CD4-positive, alpha-beta T cell treated with Interleukin-17A for 1 hour (primary cell): ENCODE measurements at regions not wholly inside any gene's neighbourhood (a gene's known extent, or its start where the extent isn't known, plus 50 kb on each side); places are given as distances from the start of the nearest gene placed in this dataset.

ENCODE experiments used
- DNase-seq: peaks from one replicate; pipeline ENCODE4 v3.0.0-alpha.2; 2020

DNA sequence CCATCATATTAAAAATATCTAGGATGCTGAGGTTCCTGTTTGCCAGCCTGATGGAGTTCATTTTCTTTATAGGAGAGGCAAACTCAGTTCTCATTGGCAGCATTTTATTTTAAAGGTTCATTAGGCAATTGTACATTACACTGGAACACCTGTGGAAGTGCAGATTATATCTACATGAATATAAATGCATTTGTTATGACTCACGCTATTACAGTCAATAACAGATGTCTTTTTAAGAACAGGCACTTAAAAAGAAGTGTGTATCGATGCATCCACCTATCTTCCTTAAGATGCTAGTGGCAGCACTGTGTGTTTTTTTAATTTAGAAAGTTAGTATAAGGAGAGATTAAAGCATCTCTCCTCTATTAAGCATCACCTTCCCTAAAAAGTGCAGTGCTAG is 276.5 kb downstream of the PRDM2 start:
- DNase-seq, result no peak

DNA sequence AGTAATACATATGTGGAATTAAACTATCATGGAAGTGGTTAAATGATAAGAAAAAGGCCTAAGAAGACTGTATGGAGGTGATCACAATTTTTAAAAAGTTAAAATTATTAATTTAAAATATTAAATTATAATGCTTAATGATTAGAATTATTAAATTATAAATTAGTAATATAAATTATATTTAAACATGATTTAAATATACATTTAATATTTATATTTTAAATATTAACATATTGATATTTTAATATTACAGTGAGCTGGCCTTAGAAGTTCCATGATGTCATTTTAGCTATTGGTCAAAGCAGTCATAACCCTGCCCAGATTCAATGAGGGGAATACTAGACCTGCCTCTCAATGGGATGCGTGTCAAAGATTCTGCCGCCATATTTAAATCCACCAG is 281.2 kb downstream of the PRDM2 start:
- DNase-seq, result no peak

DNA sequence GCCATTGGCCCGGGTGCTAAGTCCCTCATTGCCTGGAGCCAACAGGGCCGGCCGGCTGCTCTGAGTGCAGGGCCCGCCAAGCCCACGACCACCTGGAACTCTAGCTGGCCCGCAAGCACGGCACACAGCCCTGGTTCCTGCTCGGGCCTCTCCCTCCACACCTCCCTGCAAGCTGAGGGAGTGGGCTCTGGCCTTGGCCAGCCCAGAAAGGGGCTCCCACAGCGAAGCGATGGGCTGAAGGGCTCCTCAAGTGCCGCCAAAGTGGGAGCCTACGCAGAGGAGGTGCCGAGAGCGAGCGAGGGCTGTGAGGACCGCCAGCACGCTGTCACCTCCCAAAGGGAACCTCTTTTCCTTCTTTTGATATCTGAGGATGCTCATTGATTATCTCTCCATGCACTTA is 283.4 kb downstream of the PRDM2 start:
- DNase-seq, result no peak

DNA sequence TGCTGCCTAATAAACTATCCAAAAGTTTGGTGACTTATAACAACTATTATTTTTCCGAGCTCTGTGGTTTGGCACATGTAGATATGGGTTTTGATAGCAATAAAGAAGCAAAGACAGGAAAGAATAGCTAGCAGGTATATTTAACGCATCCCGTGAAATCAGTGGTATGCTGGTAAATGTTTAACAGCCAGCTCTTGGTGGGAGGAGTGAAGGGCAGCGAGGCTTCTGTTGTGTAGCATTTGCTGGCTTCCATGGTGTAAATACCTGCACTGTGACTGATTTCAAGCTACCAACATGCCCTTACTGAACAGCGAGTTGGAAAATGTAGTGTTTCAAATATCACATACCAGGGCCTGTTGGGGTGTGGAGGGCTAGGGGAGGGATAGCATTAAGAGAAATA is 291.0 kb downstream of the PRDM2 start:
- DNase-seq, result no peak

DNA sequence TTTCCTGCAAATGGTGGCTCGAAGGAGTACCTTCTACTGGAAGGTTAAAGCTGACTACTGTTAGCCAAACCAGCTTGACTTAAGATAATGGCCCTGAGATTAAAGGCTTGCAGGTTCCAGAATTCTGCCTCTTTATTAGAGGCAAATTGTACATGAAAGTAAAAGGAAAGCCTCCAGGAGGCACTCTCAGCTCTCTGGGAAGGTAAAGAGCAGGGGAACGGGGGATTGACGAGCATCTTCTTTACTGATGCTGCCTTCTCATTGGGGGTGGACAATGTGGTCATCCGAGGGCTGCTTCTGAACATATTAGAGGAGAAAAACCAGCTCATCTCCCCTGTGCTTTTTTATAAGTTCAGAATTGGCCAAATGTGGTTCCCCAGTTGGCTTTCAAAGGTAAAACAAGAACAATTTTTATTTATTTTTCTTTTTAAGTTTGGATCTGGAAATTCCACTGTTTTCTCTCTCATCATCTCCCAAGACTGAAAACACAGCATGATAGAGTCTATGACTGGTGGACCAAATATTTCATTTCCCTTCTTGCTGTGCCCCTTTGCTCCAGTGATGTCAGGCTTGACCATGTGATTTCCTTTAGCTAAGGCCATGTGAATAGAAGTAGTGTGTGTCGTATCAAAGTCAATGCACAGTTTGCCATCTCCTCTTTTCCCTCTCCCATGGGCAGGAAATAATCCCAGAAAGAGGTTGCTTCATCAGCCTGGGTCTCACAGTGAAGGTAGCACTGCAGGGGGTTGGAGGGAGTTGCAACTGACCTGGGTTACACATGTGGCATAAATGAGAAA is 292.7 kb downstream of the PRDM2 start:
- DNase-seq, result no peak

DNA sequence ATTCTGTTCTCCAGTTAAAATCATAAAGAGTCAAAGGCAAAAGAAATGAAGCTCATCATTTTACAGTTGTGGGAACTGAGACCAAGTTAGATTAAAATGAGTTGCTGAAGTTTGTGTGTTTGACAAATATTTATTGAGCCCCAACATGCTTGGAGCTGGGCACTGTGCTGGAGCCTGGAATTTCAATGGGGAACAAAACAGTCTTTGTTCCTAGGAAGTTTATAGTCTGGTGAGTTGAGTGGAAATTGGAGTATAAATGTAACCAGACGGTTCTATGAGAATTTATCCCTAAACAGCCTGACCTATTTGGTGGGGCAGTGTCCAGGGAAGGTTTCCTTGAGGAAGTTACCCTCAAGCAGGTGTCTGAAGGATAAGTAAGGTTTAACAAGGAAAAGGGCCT is 294.4 kb downstream of the PRDM2 start:
- no peak for DNase-seq

DNA sequence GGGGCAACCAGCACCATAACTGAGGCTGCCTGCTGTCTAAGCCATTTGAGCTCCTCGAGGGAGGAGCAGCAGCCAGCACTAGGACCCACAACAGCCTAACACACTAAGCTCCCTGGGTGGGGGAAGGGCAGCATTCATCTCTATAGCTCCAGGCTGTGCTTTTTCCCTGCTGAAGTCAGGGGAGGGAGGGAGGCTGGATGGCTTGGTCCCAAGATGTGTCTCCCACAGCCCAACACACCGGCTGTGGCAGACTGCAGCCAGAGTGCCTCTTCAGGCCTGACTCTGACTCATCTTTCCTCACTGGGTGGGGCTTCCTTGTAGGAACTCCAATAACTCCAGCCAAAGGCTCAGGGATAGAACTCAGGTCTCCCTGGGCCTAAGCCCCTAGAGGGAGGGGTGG is 296.3 kb downstream of the PRDM2 start:
- no peak for DNase-seq

DNA sequence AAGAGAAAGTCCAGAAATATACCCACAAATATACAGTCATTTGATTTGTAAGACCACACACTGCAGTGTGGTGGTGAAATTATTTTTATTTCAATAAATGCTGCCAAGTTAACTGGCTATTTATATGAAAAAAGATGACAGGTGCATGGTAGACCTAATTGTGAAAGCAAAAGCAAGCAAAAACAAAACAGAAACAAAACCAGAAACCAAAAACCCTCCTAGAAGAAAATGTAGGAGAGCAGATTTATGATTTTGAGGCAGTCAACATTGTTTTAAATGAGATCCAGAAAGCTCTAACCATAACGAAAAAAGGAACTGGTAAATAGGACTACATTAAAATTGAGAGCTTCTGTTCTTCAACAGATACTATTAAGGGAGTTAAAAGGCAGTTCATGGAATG is 303.6 kb downstream of the PRDM2 start:
- no peak for DNase-seq

DNA sequence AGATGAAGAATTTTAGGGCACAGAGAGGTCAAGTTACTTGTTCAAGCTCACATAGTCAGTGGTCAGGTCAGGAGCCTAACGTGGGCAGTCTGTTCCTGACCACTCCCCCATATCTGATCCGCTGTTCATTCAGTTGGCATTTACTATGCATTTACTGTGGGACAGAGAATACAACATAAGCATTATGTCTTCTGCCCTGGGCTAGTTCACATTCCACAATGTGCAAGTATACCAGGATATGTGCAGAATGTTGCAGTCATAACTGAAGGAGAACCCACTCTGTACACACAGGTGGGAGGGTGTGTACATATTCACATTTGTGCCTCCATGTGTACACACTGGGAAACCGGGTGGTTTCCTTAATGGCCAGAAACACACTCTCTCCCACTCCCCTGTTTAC is 309.6 kb downstream of the PRDM2 start:
- DNase-seq, result no peak

DNA sequence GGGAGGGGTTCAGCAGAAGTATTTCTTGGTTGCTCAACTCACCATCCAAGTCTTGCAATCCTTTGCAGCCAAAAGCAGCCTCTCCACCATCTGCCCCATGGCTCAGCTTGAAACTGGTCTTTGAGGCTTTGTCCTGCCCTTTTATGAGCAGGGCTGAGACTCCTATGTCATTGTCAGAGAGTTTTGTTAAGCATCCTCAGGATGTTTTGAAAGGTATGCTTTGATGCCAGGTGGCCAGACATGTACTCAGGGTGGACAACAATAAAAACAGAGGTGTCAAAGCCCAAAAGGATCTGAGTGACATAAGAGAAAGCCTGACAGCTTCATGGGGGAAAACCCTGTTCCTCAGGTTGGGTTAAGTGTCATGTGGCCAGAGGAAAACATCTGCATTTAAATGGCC is 310.5 kb downstream of the PRDM2 start:
- DNase-seq, result no peak

DNA sequence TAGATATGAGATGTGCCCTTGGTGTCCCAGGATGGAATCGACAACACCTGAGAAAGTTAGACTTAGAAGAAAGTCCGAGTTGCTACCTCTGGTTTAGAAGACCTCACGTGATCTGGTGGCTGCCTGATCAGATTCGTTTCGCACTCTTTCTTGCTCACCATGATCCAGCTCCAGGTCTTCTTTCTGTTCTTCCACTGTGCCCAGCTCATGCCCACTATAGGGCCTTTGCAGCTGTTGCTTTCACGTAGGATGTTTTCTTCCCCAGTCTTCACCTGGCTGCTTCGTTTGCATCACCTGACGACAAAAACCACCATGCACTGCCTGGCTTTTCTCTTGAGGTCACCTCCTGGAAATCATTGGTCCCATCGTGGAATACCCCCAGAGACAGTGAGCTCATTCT is 311.1 kb downstream of the PRDM2 start:
- no peak for DNase-seq

DNA sequence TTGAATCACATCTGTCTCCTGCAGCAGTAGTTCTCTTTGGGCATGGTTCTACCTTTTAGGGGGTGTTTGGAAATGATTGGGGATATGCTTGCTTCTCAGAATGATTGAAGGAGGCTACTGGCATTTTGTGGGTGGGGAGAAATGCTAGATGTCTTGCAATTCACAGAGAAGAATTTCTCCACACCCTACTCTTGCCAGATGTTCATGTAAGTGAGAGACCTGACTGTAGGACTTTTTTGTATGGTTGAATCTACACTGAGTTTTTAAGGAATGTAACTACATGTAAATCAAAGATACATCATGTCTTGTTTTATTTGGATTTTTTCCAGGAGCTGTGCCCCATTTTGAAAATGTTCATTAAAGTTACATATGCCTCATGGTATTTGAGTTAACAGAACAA is 311.9 kb downstream of the PRDM2 start:
- no peak for DNase-seq

DNA sequence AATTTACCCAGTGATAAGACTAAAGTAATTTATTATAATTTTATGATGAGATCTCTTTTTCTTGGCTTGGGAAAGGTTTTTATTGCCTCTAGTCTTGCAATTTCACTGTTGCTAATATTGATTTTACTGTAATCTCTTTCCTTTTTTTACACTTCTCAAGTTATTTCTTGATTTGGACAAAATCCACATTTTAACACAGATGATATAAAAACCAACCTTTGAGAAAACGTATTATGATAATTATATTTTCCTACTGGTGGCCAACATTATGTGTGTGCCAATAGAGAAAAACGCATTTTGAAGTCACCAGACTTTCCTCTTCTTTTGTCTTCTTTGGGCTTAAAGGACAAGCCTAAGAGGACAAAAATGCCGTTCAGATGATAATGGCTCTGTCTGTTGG is 314.9 kb downstream of the PRDM2 start:
- DNase-seq, result no peak

DNA sequence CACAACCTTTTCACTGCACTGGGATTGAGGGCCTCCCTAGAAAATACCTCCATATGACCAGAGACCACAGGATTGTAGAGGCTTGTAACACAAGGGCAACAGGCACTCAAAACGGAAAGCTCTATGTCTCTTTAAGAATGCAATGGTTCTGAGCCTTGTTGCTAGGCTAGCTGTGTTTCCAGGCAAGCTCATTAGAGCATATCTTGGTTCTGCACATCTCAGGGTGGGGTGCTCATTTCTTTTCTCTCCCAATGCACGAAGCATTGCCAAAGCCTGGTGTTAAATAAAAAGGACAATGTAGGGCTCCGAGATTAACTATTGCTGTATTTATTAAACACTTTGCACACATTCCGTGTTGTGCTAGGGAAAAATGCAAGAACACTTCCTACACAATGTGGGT is 315.9 kb downstream of the PRDM2 start:
- no peak for DNase-seq

DNA sequence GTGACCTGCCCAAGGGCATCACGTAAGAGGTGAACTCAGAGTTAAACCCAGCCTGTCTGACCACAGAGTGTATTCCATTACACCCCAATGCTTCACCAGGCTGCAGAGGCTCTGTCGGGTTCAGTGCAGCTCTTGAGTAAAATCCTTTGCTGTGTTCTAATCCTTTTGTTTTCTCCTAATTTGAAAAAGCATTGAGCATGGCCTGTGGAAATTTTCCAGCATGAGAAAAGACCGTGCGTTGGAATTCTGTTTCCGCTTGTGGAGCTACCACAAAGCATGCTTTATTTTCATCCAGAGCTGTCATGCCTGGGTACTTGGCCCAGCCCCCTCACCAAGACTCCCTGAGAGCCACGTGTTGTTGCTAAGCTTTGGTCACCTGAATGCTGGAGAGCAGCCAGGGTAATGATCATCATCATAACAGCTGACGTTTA is 317.6 kb downstream of the PRDM2 start:
- DNase-seq, result no peak

DNA sequence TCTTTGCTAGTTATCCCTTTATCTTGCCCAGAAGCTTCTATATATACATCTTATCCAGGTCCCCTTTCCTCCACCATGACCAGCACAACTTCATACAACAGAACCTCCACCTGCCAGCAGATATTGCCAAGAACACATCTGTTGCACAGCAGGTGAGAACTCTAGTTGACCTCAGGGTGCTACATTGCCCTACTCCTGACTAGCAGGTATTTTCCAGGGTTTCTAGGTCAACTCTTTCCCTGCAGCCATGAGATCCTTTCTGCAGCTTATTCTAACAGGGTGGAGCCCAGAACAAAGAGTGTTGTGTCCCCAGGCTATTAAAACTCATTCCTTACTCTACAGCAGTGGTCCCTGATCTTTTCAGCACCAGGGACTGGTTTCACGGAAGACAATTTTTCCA is 319.5 kb downstream of the PRDM2 start:
- no peak for DNase-seq

DNA sequence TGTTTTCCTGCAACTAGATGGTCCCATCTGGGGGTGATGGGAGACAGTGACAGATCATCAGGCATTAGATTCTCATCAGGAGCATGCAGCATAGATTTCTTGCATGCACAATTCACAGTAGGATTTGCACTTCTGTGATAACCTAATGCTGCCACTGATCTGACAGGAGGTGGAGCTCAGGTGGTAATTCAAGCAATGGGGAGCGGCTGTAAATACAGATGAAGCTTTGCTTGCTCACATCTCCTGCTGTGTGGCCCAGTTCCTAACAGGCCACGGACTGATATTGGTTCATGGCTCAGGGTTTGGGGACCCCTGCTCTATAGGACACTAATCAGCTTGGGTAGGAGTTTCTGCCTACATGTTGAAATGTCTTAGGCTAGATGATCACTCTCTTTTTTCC is 320.0 kb downstream of the PRDM2 start:
- no peak for DNase-seq

DNA sequence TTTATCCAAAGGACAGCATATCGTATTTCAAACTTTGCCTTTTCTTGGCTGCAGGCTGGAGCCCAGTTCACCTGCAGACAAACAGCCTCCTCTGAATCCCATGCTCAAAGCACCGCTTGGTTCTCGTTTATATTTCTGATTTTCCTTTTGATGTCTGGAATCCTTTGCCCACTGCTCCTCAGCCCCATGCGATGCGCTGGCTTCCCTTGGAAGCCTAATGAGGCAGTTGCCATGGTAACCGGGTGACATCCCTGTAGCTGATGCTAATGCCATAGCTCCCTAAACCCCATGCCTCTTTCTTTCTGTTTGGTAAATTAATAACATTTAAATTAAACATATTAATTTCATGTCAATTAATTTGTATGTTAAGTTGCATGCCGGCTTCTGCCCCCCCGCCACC is 327.1 kb downstream of the PRDM2 start:
- no peak for DNase-seq

DNA sequence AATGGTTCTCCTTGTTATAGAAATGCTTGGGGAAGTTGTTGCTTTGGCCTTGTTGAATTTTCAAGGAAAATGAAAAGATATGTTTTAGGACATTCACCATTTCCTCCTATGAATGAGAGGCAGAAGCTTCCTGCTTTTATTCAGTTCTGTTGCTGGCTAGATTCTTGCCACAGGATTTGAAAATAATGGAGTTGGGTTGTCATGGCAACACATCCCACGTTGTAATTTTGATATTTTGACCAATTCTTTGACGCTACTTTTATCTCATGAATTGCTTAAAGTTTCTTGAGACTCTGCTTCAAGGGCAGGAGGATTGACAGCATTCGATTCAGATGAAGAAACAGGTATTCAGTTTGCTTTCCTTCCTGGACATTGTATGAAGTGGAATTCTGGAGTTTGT is 331.5 kb downstream of the PRDM2 start:
- DNase-seq, result no peak

DNA sequence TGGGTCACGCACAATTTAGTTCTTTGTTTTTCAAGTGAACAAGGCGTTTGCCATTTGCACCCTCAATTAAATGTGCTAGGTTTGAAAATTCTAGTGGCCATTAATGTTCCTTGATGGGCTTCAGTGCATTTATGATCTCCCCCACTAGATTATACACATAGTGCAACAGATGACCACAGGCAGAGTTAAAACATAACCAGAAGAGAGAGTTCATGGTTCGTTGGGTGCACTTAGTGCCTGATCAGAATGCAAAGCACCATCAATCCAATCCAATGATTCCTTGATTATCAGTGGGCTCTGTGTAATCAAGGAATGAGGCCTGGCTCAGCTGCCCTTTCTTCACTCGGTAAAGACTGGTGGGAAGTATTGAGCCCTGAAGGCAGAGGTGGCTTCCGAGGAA is 334.5 kb downstream of the PRDM2 start:
- no peak for DNase-seq

DNA sequence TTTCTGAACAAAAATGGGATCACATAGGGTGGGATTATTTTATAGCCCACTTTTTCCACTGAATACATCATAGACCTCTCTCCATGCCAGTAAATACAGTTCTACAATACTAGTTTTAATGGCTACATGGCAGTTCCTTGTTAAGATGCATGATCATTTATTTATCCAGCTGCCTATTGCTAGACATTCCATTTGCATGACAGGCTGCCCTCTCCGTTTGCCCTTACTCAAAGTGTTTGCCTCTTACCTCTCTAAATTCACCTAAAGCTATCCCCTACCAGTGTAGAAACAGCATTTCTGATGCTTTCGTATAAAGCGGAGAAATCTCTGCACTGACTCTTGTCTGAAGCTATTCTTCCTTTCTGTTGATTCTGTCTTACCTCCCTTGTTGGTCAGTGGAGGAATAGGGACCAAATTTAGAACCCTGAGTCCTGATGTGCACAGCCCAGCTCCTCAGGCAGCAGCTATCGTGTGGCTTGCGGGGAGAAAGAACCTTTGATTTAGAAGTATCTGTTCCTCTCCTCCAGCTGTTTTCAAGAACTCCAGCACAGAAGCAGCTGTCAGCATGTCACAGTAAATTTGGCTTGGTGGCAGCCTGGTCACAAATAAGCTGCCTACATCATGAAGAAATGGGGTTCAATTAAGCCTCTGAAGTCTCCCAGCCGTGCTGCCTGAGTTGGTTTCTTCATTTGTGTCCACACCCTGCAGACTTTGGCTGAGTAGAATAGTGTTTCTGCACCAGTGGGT is 337.3 kb downstream of the PRDM2 start:
- DNase-seq, result no peak

DNA sequence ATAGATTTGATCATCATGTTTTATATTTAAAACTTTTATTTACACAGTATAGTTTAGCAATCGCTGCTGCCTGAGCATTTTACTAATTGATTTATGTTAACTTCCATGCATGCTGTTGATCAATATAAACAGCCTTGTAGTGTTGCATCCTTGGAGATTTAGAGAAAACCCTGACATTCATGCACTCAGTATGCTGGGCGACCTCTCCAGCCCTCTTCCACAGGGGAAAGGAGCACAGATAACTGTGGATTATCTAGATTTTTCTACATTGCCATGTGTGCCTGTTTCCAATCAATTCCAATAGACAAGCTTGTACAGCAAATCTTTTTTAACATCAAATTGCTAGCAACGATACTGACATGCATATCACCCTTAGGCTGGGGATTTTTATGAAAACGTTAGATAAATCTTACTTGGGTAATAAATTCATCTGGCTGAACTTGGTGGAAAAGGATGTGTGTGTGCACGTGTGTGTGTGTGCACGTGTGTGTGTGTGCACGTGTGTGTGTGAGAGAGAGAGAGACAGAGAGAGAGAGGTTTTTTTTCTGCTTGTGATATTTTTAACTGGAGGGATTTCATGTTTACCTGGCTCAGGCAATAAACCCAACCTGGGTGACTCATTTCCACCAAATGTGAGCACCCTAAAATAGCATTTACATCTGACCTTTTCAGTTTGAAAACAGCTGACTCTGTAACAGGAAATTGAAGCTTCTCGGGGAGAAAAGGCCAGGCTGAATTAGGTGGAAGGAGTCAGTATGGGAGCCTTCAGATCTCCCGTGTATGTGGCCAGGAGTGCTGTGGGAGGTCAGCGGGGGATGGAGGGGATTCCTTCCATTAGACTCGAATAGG is 339.8 kb downstream of the PRDM2 start:
- DNase-seq, result no peak

DNA sequence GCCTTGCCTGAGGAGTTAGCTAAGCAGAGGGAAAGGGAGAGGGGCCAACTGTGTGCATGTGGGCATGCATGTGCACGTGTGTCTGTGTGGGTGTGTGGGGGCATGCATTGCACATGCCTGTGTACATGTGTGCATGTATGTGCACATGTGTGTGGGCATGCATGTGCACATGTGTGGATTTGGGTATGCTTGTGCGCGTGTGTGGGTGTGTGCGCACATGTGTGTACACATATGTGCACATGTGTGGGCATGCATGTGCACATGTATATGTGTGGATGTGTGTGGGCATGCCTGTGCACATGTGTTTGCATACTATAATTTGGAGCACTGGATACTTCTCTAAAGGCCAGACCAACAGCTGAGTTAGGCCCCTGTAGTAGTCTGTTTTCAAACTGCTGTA is 350.0 kb downstream of the PRDM2 start:
- DNase-seq, result no peak
